Endothelial cell of umbilical vein (primary cell): ENCODE measurements at regions not wholly inside any gene's neighbourhood (a gene's known extent, or its start where the extent isn't known, plus 50 kb on each side); places are given as distances from the start of the nearest gene placed in this dataset.

Source experiments
- BruUV-seq: library from RNA; stranded (reverse); fragments of 400-500 nt; replicated peaks from 2 replicates; lab custom pipeline; 2021; lab: Mats Ljungman, UMichigan
- CTCF ChIA-PET: fragments of 300-600, 350-600 bp; sonication (Branson Sonifier 250); formaldehyde crosslinking; loops from one replicate; lab custom pipeline; 2021; ENCODE audit warnings: antibody characterized with exemption, inconsistent platforms; lab: Charles Lee
- POLR2A ChIA-PET: fragments of 300-600, 350-600 bp; sonication (Branson Sonifier 250); formaldehyde crosslinking; loops from one replicate; lab custom pipeline; 2021; ENCODE audit warnings: antibody characterized with exemption, inconsistent platforms; lab: Charles Lee
- DNase-seq: peaks from one replicate; pipeline ENCODE4 v3.0.0-alpha.2; 2011; ENCODE audit warnings: low read depth, low spot score
- FAIRE-seq: peaks from 2 replicates; lab custom pipeline; 2011; peaks lifted over from hg19 to GRCh38; lab: Jason Lieb, UNC
- H2AFZ ChIP-seq: 2 replicates; pipeline ENCODE4 v1.6.0; 2012; ENCODE audit warnings: low read depth, low read length, control low read depth, inconsistent platforms
- H3K27ac ChIP-seq: 2 replicates; pipeline ENCODE4 v1.5.1; 2011; ENCODE audit warnings: low read depth, mild to moderate bottlenecking, control low read depth, low read length, moderate library complexity; ENCODE audit not compliant: insufficient read depth
- H3K27me3 ChIP-seq, 2 experiments: 2 replicates each; pipeline versions ENCODE4 v1.6.0 to v1.6.1; 2011; ENCODE audit warnings: low read length in 2 of 2, mixed read lengths in 1 of 2; ENCODE audit not compliant: control insufficient read depth in 2 of 2, insufficient read depth in 2 of 2
- H3K36me3 ChIP-seq, 2 experiments: 2 replicates in 1 of 2; 3 replicates in 1 of 2; pipeline ENCODE4 v1.5.1; 2011; ENCODE audit warnings: low read length in 2 of 2, mild to moderate bottlenecking in 1 of 2, moderate library complexity in 1 of 2; ENCODE audit not compliant: control insufficient read depth in 2 of 2, insufficient read depth in 2 of 2; ENCODE audit errors: extremely low read depth in 1 of 2
- H3K4me1 ChIP-seq: 3 replicates; pipeline ENCODE4 v1.5.1; 2011; ENCODE audit warnings: mild to moderate bottlenecking, low read length; ENCODE audit not compliant: control insufficient read depth, insufficient read depth; ENCODE audit errors: extremely low read depth
- H3K4me2 ChIP-seq: 2 replicates; pipeline ENCODE4 v1.6.1; 2011; ENCODE audit warnings: low read length, control low read depth, mixed read lengths; ENCODE audit not compliant: insufficient read depth
- H3K4me3 ChIP-seq, 3 experiments: fragments of 200-600 bp in 1 of 3; sonication (generic), shearing (Covaris generic) in 1 of 3; replicated peaks in 1 of 3; 2 replicates each; pipeline ENCODE4 v1.5.1; 2011 to 2016; ENCODE audit warnings: control low read depth in 3 of 3, low read length in 3 of 3, mild to moderate bottlenecking in 2 of 3, inconsistent platforms in 1 of 3, low read depth in 1 of 3, moderate library complexity in 1 of 3; ENCODE audit not compliant: insufficient read depth in 1 of 3
- H3K79me2 ChIP-seq: 2 replicates; pipeline ENCODE4 v1.6.0; 2012; ENCODE audit warnings: low read length, inconsistent platforms; ENCODE audit not compliant: control insufficient read depth, insufficient read depth
- H3K9ac ChIP-seq: replicated peaks from 2 replicates; pipeline ENCODE3; 2011; ENCODE audit warnings: low read length, control low read depth; ENCODE audit not compliant: insufficient read depth; ENCODE audit errors: extremely low read depth
- H3K9me1 ChIP-seq: replicated peaks from 3 replicates; pipeline ENCODE4 v1.6.0; 2011; ENCODE audit warnings: mild to moderate bottlenecking, low read length; ENCODE audit not compliant: control insufficient read depth, insufficient read depth; ENCODE audit errors: extremely low read depth
- H3K9me3 ChIP-seq: replicated peaks from 2 replicates; pipeline ENCODE4 v1.5.1; 2012; ENCODE audit warnings: low read length, inconsistent platforms; ENCODE audit not compliant: control insufficient read depth, insufficient read depth
- H4K20me1 ChIP-seq: replicated peaks from 2 replicates; pipeline ENCODE3; 2011; ENCODE audit warnings: mild to moderate bottlenecking, low read length; ENCODE audit not compliant: control insufficient read depth, insufficient read depth; ENCODE audit errors: extremely low read depth
- CTCF ChIP-seq, 2 donors: IDR thresholded peaks; 1 replicate in 1 of 2; 2 replicates in 1 of 2; pipeline ENCODE4 v1.5.1; 2011; ENCODE audit warnings: low read length in 2 of 2, mild to moderate bottlenecking in 2 of 2, moderate library complexity in 2 of 2, control low read depth in 1 of 2, inconsistent platforms in 1 of 2, low read depth in 1 of 2; ENCODE audit not compliant: insufficient read depth in 1 of 2; ENCODE audit errors: extremely low read depth in 1 of 2
- EZH2 ChIP-seq: IDR thresholded peaks from 2 replicates; pipeline ENCODE4 v1.6.1; 2012; ENCODE audit warnings: borderline replicate concordance, low read depth, mild to moderate bottlenecking, moderate library complexity, low read length, inconsistent platforms; ENCODE audit not compliant: severe bottlenecking
- FOS ChIP-seq: IDR thresholded peaks from 2 replicates; pipeline ENCODE4 v1.6.1; 2011; ENCODE audit warnings: mild to moderate bottlenecking, low read length, moderate library complexity, borderline replicate concordance; ENCODE audit not compliant: insufficient read depth
- GATA2 ChIP-seq: IDR thresholded peaks from 2 replicates; pipeline ENCODE4 v1.7.0; 2011; ENCODE audit warnings: low read depth, mild to moderate bottlenecking, moderate library complexity, mixed read lengths, low read length; ENCODE audit not compliant: insufficient read length, insufficient read depth
- JUN ChIP-seq: IDR thresholded peaks from 2 replicates; pipeline ENCODE4 v1.6.1; 2011; ENCODE audit warnings: borderline replicate concordance, low read depth; ENCODE audit not compliant: insufficient read length, insufficient read depth
- MAX ChIP-seq: IDR thresholded peaks from 2 replicates; pipeline ENCODE4 v1.6.1; 2011; ENCODE audit not compliant: insufficient read depth, insufficient read length
- MYC ChIP-seq: IDR thresholded peaks from one replicate; pipeline ENCODE4 v1.6.1; 2011; ENCODE audit warnings: mild to moderate bottlenecking, low read depth, low read length
- POLR2A ChIP-seq: IDR thresholded peaks from 2 replicates; pipeline ENCODE4 v1.6.1; 2012; ENCODE audit warnings: low read depth, mild to moderate bottlenecking, control low read depth, low read length
- POLR2AphosphoS5 ChIP-seq: IDR thresholded peaks from 2 replicates; pipeline ENCODE4 v1.6.1; 2012; ENCODE audit warnings: low read depth, mild to moderate bottlenecking, control low read depth, low read length, moderate library complexity; ENCODE audit not compliant: insufficient read depth
- dilution Hi-C: fragments of 300-500 bp; cut with MboI; formaldehyde crosslinking; loops from one replicate; pipeline ENCODE4 v1.15.0; 2019; ENCODE audit warnings: low sequenced_read_pairs; ENCODE audit not compliant: extremely low pct_ligation_motif_present
- intact Hi-C: fragments of 100-400 bp; cut with micrococcal nuclease; formaldehyde crosslinking; loops from one replicate; pipeline ENCODE4 v1.10.0; 2022

GRCh38 chr16:73209190-73209589 lies 161.3 kb upstream of the ZFHX3 start:
- dilution Hi-C loops = no loop called here
- H3K9me1 ChIP-seq = no peaks in the 10 kb centered on the region
- no peaks in the 10 kb centered on the region for H3K4me1 ChIP-seq
- H3K27ac ChIP-seq = no peak overlapping the region
- no peaks in the 10 kb centered on the region for H4K20me1 ChIP-seq
- H3K27me3 ChIP-seq = peaks cover 0 to 4% of the 10 kb centered on the region in 2 experiments
- intact Hi-C loops = no loop called here
- H3K4me3 ChIP-seq = no peak overlapping the region
- H3K9ac ChIP-seq = no peak overlapping the region
- TF ChIP-seq CTCF (IDR thresholded peaks at IDR 0.05; ENCODE audit: extremely low read depth in 1 of 2, insufficient read depth in 1 of 2, low read depth in 1 of 2, low read length in 2 of 2) (no peak), FOS (no peak)
- FAIRE-seq (no peak), DNase-seq (no peak)
- H2AFZ ChIP-seq = no peak overlapping the region
- H3K79me2 ChIP-seq = no peaks in the 10 kb centered on the region
- ChIA-PET POLR2A (no interaction called here), CTCF (no interaction called here)
- no peaks in the 10 kb centered on the region for H3K9me3 ChIP-seq
- no peaks in the 10 kb centered on the region for H3K36me3 ChIP-seq
- BruUV-seq = no TSS peak
- no peak overlapping the region for H3K4me2 ChIP-seq

GRCh38 chr16:73206151-73206707 lies 158.3 kb upstream of the ZFHX3 start:
- POLR2A ChIA-PET = no interaction called here
- Histone ChIP-seq H3K36me3 (no peaks in the 10 kb centered on the region), H3K9me3 (no peaks in the 10 kb centered on the region), H2AFZ (no peak overlapping the region), H3K4me3 (no peak overlapping the region), H3K79me2 (no peaks in the 10 kb centered on the region), H3K27me3 (peaks cover 0 to 2% of the 10 kb centered on the region in 2 experiments), H3K9ac (no peak overlapping the region), H4K20me1 (no peaks in the 10 kb centered on the region), H3K4me1 (peaks cover 3% of the 10 kb centered on the region), H3K27ac (no peak overlapping the region), H3K9me1 (no peaks in the 10 kb centered on the region), H3K4me2 (no peak overlapping the region)
- intact Hi-C loops = no loop called here
- BruUV-seq = no TSS peak
- FAIRE-seq (no peak), DNase-seq (no peak)
- dilution Hi-C loops = no loop called here
- no peak for TF ChIP-seq POLR2A
- TF ChIP-seq POLR2AphosphoS5 = no peak
- TF ChIP-seq JUN = no peak
- no peak for TF ChIP-seq MYC
- no peak for TF ChIP-seq GATA2
- TF ChIP-seq FOS = no peak
- TF ChIP-seq CTCF (IDR thresholded peaks at IDR 0.05; ENCODE audit: extremely low read depth in 1 of 2, insufficient read depth in 1 of 2, low read depth in 1 of 2, low read length in 2 of 2) = no peak
- TF ChIP-seq EZH2 = no peak
- no peak for TF ChIP-seq MAX
- CTCF ChIA-PET = no interaction called here
